Activated CD4-positive, alpha-beta memory T cell treated with anti-CD3 and anti-CD28 coated beads for 36 hours (primary cell): ENCODE measurements at regions not wholly inside any gene's neighbourhood (a gene's known extent, or its start where the extent isn't known, plus 50 kb on each side); places are given as distances from the start of the nearest gene placed in this dataset.
"Not testable (repeated sequence)": the region's sequence is repeated elsewhere in the genome, so short reads cannot be mapped to it uniquely, and the experiment has no call there.

ENCODE experiments used
- CTCF ChIA-PET: fragments of 350-600 bp; sonication (Branson Sonifier 250); formaldehyde crosslinking; loops from one replicate; lab custom pipeline; 2021; ENCODE audit warnings: antibody characterized with exemption, inconsistent platforms; lab: Charles Lee
- POLR2A ChIA-PET: fragments of 350-600 bp; sonication (Branson Sonifier 250); formaldehyde crosslinking; loops from one replicate; lab custom pipeline; 2021; ENCODE audit warnings: antibody characterized with exemption; lab: Charles Lee
- DNase-seq: peaks from one replicate; pipeline ENCODE4 v3.0.0-alpha.2; 2020
- H3K27ac Mint-ChIP-seq: one replicate; pipeline ENCODE4 v1.8.0; 2021; ENCODE audit warnings: mixed read lengths
- H3K27me3 Mint-ChIP-seq: one replicate; pipeline ENCODE4 v1.8.0; 2021; ENCODE audit warnings: mixed read lengths
- H3K36me3 Mint-ChIP-seq: one replicate; pipeline ENCODE4 v1.8.0; 2021; ENCODE audit warnings: mixed read lengths
- H3K4me1 Mint-ChIP-seq: one replicate; pipeline ENCODE4 v1.8.0; 2021; ENCODE audit warnings: low read depth, mixed read lengths
- H3K4me3 Mint-ChIP-seq: one replicate; pipeline ENCODE4 v1.8.0; 2021; ENCODE audit warnings: mild to moderate bottlenecking, mixed read lengths
- H3K9me3 Mint-ChIP-seq: one replicate; pipeline ENCODE4 v1.8.0; 2021; ENCODE audit warnings: mixed read lengths
- intact Hi-C: fragments of 100-400 bp; cut with micrococcal nuclease; formaldehyde crosslinking; loops from one replicate; pipeline ENCODE4 v1.15.1; 2023

- CTCF ChIA-PET: no interaction called here
- no peak overlapping the region for H3K27ac Mint-ChIP-seq
- intact Hi-C loops: no loop called here
- no peaks in the 10 kb centered on the region for H3K9me3 Mint-ChIP-seq
- H3K36me3 Mint-ChIP-seq: no peaks in the 10 kb centered on the region
- no peaks in the 10 kb centered on the region for H3K4me1 Mint-ChIP-seq
- H3K4me3 Mint-ChIP-seq: no peak overlapping the region
- POLR2A ChIA-PET: no interaction called here
- DNase-seq: no peak
- no peaks in the 10 kb centered on the region for H3K27me3 Mint-ChIP-seq
Observed at GRCh38 chr16:29312835-29313558, 93.5 kb downstream of the NPIPB11 start.

- H3K27ac Mint-ChIP-seq, H3K9me3 Mint-ChIP-seq, H3K4me3 Mint-ChIP-seq, CTCF ChIA-PET, DNase-seq, POLR2A ChIA-PET, H3K4me1 Mint-ChIP-seq, H3K27me3 Mint-ChIP-seq, H3K36me3 Mint-ChIP-seq, intact Hi-C loops: not testable (repeated sequence)
Observed at GRCh38 chr16:29312345-29312675, 94.2 kb downstream of the NPIPB11 start.

DNA sequence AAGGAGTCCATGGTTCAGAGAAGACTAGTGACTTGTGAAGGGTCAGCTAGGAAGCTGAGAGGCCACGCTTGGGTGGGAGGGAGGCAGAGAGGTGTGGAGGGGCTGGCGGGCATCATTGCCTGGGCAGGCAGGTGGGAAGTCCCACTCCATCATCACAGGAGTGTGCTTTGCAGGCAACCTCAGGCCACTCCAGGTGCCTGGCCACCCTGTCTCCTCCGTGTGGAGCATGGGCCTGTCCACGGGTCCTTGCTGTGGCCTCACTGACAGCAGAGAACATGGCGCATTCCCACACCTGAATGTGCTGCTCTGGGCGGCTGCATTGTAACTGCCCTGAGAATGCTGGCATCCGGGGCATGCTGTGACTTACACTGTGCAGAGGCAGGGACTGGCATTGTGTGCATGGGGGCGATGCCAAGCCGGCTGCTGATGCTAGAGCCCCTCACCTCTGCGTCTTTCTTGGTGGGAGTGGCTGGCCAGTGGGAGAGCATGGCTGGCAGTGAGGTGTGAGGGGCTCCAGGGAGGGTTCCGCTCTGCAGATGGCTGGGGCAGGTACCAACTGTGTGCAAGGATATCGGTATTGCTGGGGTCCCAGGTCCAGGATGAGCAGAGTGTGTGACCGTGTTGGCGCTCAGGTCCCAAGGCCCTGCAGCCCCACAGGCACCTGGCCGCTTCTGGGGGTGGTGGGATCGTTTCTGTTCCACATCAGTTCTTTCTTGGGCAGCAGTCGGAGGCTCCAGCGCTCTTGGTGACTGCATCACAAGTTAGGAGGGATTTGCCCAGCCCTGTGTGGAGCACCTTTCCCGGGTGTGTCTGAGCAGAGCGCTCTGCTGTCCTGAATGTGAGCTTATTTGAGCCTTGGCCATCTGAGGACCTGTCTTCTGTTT lies 94.8 kb downstream of the NPIPB11 start:
- H3K4me3 Mint-ChIP-seq: no peak overlapping the region
- H3K36me3 Mint-ChIP-seq: no peaks in the 10 kb centered on the region
- H3K9me3 Mint-ChIP-seq: no peaks in the 10 kb centered on the region
- CTCF ChIA-PET: no interaction called here
- H3K27me3 Mint-ChIP-seq: no peaks in the 10 kb centered on the region
- H3K4me1 Mint-ChIP-seq: no peaks in the 10 kb centered on the region
- intact Hi-C loops: no loop called here
- H3K27ac Mint-ChIP-seq: no peak overlapping the region
- POLR2A ChIA-PET: no interaction called here
- DNase-seq: no peak

DNA sequence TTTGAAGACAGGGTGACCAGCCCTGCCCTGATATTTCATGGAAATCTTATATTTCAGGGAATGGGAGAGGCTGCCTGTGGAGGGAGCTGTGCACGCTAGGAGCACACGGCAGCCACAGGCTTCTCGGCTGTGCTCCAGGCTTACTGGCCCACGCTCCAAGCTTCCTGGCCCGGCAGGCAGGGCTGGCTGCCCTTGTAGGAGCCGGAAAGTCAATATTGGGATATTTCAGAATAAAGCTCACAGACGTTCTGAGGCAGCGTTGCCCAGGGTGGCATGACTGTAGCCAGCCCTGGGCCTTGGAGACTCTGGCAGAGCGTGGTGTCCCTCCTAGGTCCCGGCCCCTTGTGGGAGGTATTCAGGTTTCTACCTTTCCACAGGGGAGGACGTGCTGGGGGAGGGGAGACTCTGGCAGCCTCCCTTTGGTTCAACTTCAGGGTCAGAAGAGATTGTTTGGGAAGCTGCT lies 95.6 kb downstream of the NPIPB11 start:
- intact Hi-C loops: no loop called here
- Mint-ChIP-seq H3K9me3 (no peaks in the 10 kb centered on the region), H3K4me1 (no peaks in the 10 kb centered on the region), H3K27ac (no peak overlapping the region), H3K4me3 (no peak overlapping the region), H3K36me3 (no peaks in the 10 kb centered on the region), H3K27me3 (no peaks in the 10 kb centered on the region)
- POLR2A ChIA-PET: no interaction called here
- CTCF ChIA-PET: no interaction called here
- DNase-seq: no peak

DNA sequence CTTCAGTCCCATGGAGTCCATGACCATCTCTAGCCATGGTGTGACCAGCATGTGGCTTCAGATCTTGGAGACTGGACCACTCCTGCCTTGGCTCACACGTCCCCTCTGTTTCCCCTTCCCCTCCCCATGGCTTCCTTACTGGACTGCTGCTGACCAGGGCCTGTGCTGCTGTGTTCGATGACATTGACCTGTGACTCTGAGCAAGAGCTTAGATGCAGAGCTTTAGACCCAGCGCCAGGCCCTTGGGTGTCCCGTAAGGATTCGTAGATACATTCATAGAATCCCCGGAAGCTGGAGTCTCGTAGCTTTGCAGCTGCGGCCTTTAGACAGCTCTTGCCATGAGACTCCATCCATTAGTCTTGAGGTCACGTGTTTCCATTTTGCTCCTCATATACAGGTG lies 96.3 kb downstream of the NPIPB11 start:
- POLR2A ChIA-PET, H3K4me1 Mint-ChIP-seq, DNase-seq, H3K9me3 Mint-ChIP-seq, H3K36me3 Mint-ChIP-seq, H3K27me3 Mint-ChIP-seq, intact Hi-C loops, H3K4me3 Mint-ChIP-seq, H3K27ac Mint-ChIP-seq, CTCF ChIA-PET: not testable (repeated sequence)

- H3K4me1 Mint-ChIP-seq, H3K9me3 Mint-ChIP-seq, H3K27me3 Mint-ChIP-seq, H3K27ac Mint-ChIP-seq, H3K4me3 Mint-ChIP-seq, CTCF ChIA-PET, POLR2A ChIA-PET, H3K36me3 Mint-ChIP-seq, intact Hi-C loops, DNase-seq: not testable (repeated sequence)
Observed at GRCh38 chr16:29309601-29310000, 96.9 kb downstream of the NPIPB11 start.

GRCh38 chr16:29308644-29309546 lies 97.6 kb downstream of the NPIPB11 start:
- DNase-seq: no peak
- Mint-ChIP-seq H3K27me3 (no peaks in the 10 kb centered on the region), H3K36me3 (no peaks in the 10 kb centered on the region), H3K27ac (no peak overlapping the region), H3K4me3 (no peak overlapping the region), H3K9me3 (no peaks in the 10 kb centered on the region), H3K4me1 (no peaks in the 10 kb centered on the region)
- ChIA-PET CTCF (no interaction called here), POLR2A (no interaction called here)
- intact Hi-C loops: no loop called here

DNA sequence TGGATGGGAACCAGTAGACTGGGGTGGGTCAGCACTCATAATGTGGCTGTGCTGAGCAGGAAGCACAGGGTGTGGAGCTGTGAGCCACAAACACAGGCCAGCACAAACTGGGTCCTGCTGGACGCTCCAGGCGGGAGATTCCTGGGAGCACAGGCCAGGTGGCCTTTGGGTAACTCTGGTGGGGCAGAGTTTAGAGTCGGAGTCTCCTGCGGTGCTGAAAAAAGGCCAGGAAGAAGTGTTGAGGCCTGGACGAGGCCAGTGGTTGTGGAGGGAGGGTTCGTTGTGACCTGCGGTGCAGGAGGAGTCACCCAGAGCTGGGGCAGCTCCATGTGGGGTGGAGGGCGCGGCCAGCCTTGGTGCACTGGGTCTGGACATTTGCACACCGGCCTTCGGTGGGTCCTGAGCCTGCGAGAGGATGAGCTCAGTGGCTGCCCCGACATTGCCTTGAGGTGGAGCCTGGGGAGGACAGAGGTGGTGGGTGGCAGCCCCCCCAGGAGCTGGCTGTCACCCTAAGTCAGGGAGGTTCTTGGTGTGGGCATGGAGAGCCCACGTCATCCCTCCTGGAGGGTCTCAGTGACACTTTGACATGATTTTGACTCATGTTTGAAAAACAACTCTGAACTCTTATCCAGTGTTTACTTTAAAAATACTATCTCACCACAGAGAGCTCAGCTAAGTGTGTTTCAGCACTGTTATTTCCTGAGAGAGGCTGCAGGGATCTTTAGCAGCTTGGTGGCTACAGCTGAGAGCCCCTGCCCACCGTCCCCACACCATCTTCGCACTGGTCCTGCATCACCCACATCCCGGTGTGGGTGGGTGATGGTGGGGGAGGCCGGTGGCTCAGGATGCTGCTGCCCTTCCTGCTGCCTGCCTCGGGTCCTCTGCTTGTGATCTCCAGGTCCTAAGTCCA lies 98.7 kb downstream of the NPIPB11 start:
- Mint-ChIP-seq H3K27ac (no peak overlapping the region), H3K36me3 (no peaks in the 10 kb centered on the region)
- CTCF ChIA-PET: no interaction called here

GRCh38 chr16:29306943-29307597 lies 99.4 kb downstream of the NPIPB11 start:
- DNase-seq: no peak
- no peak overlapping the region for H3K27ac Mint-ChIP-seq
- H3K36me3 Mint-ChIP-seq: peaks cover 5% of the 10 kb centered on the region
- H3K4me3 Mint-ChIP-seq: no peak overlapping the region
- CTCF ChIA-PET: no interaction called here
- H3K27me3 Mint-ChIP-seq: no peaks in the 10 kb centered on the region
- H3K4me1 Mint-ChIP-seq: no peaks in the 10 kb centered on the region
- no peaks in the 10 kb centered on the region for H3K9me3 Mint-ChIP-seq
- intact Hi-C loops: no loop called here
- POLR2A ChIA-PET: no interaction called here

More for the DNA sequence above, 98.7 kb downstream of the NPIPB11 start:
- Mint-ChIP-seq H3K27me3 (no peaks in the 10 kb centered on the region), H3K9me3 (no peaks in the 10 kb centered on the region), H3K4me3 (no peak overlapping the region), H3K4me1 (no peaks in the 10 kb centered on the region)
- intact Hi-C loops: no loop called here
- DNase-seq: no peak
- POLR2A ChIA-PET: no interaction called here

GRCh38 chr16:29306201-29306600 lies 100.3 kb downstream of the NPIPB11 start:
- H3K4me1 Mint-ChIP-seq: no peaks in the 10 kb centered on the region
- DNase-seq: no peak
- no peaks in the 10 kb centered on the region for H3K27me3 Mint-ChIP-seq
- H3K36me3 Mint-ChIP-seq: peaks cover 5% of the 10 kb centered on the region
- no peak overlapping the region for H3K4me3 Mint-ChIP-seq
- H3K9me3 Mint-ChIP-seq: no peaks in the 10 kb centered on the region
- ChIA-PET POLR2A (no interaction called here), CTCF (no interaction called here)
- H3K27ac Mint-ChIP-seq: no peak overlapping the region
- intact Hi-C loops: no loop called here

GRCh38 chr16:29305018-29305417 lies 101.5 kb downstream of the NPIPB11 start:
- H3K27me3 Mint-ChIP-seq, H3K36me3 Mint-ChIP-seq, H3K4me1 Mint-ChIP-seq, POLR2A ChIA-PET, CTCF ChIA-PET, H3K27ac Mint-ChIP-seq, DNase-seq, H3K9me3 Mint-ChIP-seq, H3K4me3 Mint-ChIP-seq, intact Hi-C loops: not testable (repeated sequence)
